ENCODE measurements at regions not wholly inside any gene's neighbourhood (a gene's known extent, or its start where the extent isn't known, plus 50 kb on each side); places are given as distances from the start of the nearest gene placed in this dataset.

GRCh38 chr1:228807904-228808605, 72.8 kb downstream of the RHOU start:
- TF ChIP-seq CTCF (IDR thresholded peaks at IDR 0.05) (no peak), POLR2A (IDR thresholded peaks at IDR 0.05) (no peak)
